Amygdala (tissue), 56 donors: ENCODE measurements at regions not wholly inside any gene's neighbourhood (a gene's known extent, or its start where the extent isn't known, plus 50 kb on each side); places are given as distances from the start of the nearest gene placed in this dataset.

ENCODE experiments used
- DNase-seq, 56 donors: peaks; one replicate each; lab custom pipeline; 2025; lab: John Stamatoyannopoulos, UW

GRCh38 chr5:174325431-174325830 lies 279.9 kb downstream of the NSG2 start:
- no peak for DNase-seq

GRCh38 chr5:174325961-174326360 lies 280.5 kb downstream of the NSG2 start:
- no peak for DNase-seq

- DNase-seq: no peak
Measured at GRCh38 chr5:174326372-174326771, 280.9 kb downstream of the NSG2 start.

- DNase-seq: peak in 23 of 56 donors; percentile 3 to 51 (median 20)
Measured at GRCh38 chr5:174327317-174327864, 281.9 kb downstream of the NSG2 start.

- no peak for DNase-seq
Measured at GRCh38 chr5:174327896-174328295, 282.4 kb downstream of the NSG2 start.

GRCh38 chr5:174328631-174329299 lies 283.3 kb downstream of the NSG2 start:
- no peak for DNase-seq

- DNase-seq: no peak
Measured at GRCh38 chr5:174329738-174330137, 284.2 kb downstream of the NSG2 start.

- DNase-seq: no peak
Measured at GRCh38 chr5:174335682-174336364, 290.3 kb downstream of the NSG2 start.

- DNase-seq: no peak
Measured at GRCh38 chr5:174336479-174336878, 291.0 kb downstream of the NSG2 start.

GRCh38 chr5:174337276-174338184 lies 292.0 kb downstream of the NSG2 start:
- no peak for DNase-seq

GRCh38 chr5:174338185-174339010 lies 292.9 kb downstream of the NSG2 start:
- DNase-seq: no peak

GRCh38 chr5:174339130-174339529 lies 293.6 kb downstream of the NSG2 start:
- DNase-seq: no peak

- DNase-seq: no peak
Measured at GRCh38 chr5:174340226-174340625, 294.7 kb downstream of the NSG2 start.

GRCh38 chr5:174342696-174343095 lies 297.2 kb downstream of the NSG2 start:
- no peak for DNase-seq

GRCh38 chr5:174343826-174344225 lies 298.3 kb downstream of the NSG2 start:
- no peak for DNase-seq

- DNase-seq: no peak
Measured at GRCh38 chr5:174344335-174344734, 298.8 kb downstream of the NSG2 start.

GRCh38 chr5:174347183-174347582 lies 301.7 kb downstream of the NSG2 start:
- no peak for DNase-seq

GRCh38 chr5:174348311-174348981 lies 302.9 kb downstream of the NSG2 start:
- DNase-seq: peak in 2 of 56 donors; percentile 7 to 8

- no peak for DNase-seq
Measured at GRCh38 chr5:174352681-174353080, 307.2 kb downstream of the NSG2 start.
